HCT116 (cell line): ENCODE measurements at regions not wholly inside any gene's neighbourhood (a gene's known extent, or its start where the extent isn't known, plus 50 kb on each side); places are given as distances from the start of the nearest gene placed in this dataset.

Experiments
- ATAC-seq: fragments of 200-7000 bp; cut with Tn5 transposase; 2 replicates; pipeline ENCODE4 v1.9.1; 2020; ENCODE audit warnings: mild to moderate bottlenecking, moderate library complexity
- BruUV-seq: library from RNA; stranded (reverse); fragments of 400-500 nt; replicated peaks from 2 replicates; lab custom pipeline; 2021; lab: Mats Ljungman, UMichigan
- CTCF ChIA-PET: fragments of 300-600 bp; sonication (Branson Sonifier 250); formaldehyde crosslinking; loops from one replicate; lab custom pipeline; 2021; ENCODE audit warnings: antibody characterized with exemption; lab: Charles Lee
- POLR2A ChIA-PET: fragments of 300-600, 350-600 bp; sonication (Branson Sonifier 250); formaldehyde crosslinking; loops from one replicate; lab custom pipeline; 2021; ENCODE audit warnings: antibody characterized with exemption; lab: Charles Lee
- RAD21 ChIA-PET, 2 experiments: fragments of 300-600 bp; sonication (Branson Sonifier 250); formaldehyde crosslinking; loops; one replicate each; lab custom pipeline; 2023; ENCODE audit warnings: low total read pairs in 2 of 2; ENCODE audit not compliant: uncharacterized antibody in 2 of 2, unreplicated experiment in 2 of 2, low non-redundant PET in 1 of 2; lab: Charles Lee
- DNase-seq: peaks from one replicate; pipeline ENCODE4 v3.0.0-alpha.2; 2010; ENCODE audit warnings: low read depth, low spot score
- H2AFZ ChIP-seq: fragments of 200-600 bp; shearing (Covaris generic), sonication (generic); 2 replicates; pipeline ENCODE4 v1.6.1; 2017; ENCODE audit warnings: low read depth, mixed run types, mixed read lengths, antibody characterized with exemption, low read length; ENCODE audit not compliant: poor library complexity, severe bottlenecking
- H3K27ac ChIP-seq: 2 replicates; pipeline ENCODE4 v1.5.1; 2012; ENCODE audit warnings: low read depth, low read length
- H3K27me3 ChIP-seq: fragments of 200-600 bp; sonication (generic); 2 replicates; pipeline ENCODE4 v1.6.1; 2016; ENCODE audit warnings: mixed run types, low read length, mixed read lengths; ENCODE audit not compliant: insufficient read depth
- H3K36me3 ChIP-seq, 2 experiments: fragments of 200-500 bp in 1 of 2; fragments of 200-600 bp in 1 of 2; sonication (Bioruptor generic) in 1 of 2; sonication (generic) in 1 of 2; 2 replicates each; pipeline versions ENCODE4 v1.5.1 to v1.6.1; 2014 to 2016; ENCODE audit warnings: low read length in 2 of 2, inconsistent platforms in 1 of 2, mixed read lengths in 1 of 2, mixed run types in 1 of 2; ENCODE audit not compliant: insufficient read depth in 2 of 2, control insufficient read depth in 1 of 2
- H3K4me1 ChIP-seq, 2 experiments: fragments of 200-600 bp in 1 of 2; sonication (generic) in 1 of 2; 2 replicates each; pipeline versions ENCODE4 v1.5.1 to v1.6.1; 2012 to 2017; ENCODE audit warnings: low read length in 2 of 2, inconsistent platforms in 1 of 2, mild to moderate bottlenecking in 1 of 2, mixed read lengths in 1 of 2, mixed run types in 1 of 2, moderate library complexity in 1 of 2; ENCODE audit not compliant: insufficient read depth in 2 of 2, control insufficient read depth in 1 of 2
- H3K4me2 ChIP-seq: fragments of 200-600 bp; sonication (generic); 2 replicates; pipeline ENCODE4 v1.6.1; 2017; ENCODE audit warnings: mixed run types, low read length, mixed read lengths
- H3K4me3 ChIP-seq, 2 experiments: fragments of 200-600 bp in 1 of 2; sonication (generic) in 1 of 2; replicated peaks in 1 of 2; 2 replicates each; pipeline ENCODE4 v1.5.1; 2011 to 2016; ENCODE audit warnings: low read length in 2 of 2, control low read depth in 1 of 2, low read depth in 1 of 2, mild to moderate bottlenecking in 1 of 2, mixed read lengths in 1 of 2, mixed run types in 1 of 2
- H3K79me2 ChIP-seq: fragments of 200-600 bp; sonication (generic); 2 replicates; pipeline ENCODE4 v1.6.1; 2017; ENCODE audit warnings: mild to moderate bottlenecking, mixed run types, low read length, moderate library complexity, mixed read lengths; ENCODE audit not compliant: insufficient read depth
- H3K9ac ChIP-seq: fragments of 200-600 bp; sonication (generic); 2 replicates; pipeline ENCODE4 v1.6.1; 2016; ENCODE audit warnings: low read length, mixed read lengths
- H3K9me2 ChIP-seq: fragments of 200-600 bp; sonication (generic), shearing (Covaris generic); 2 replicates; pipeline ENCODE4 v1.6.1; 2017; ENCODE audit warnings: mixed run types, mild to moderate bottlenecking, moderate library complexity; ENCODE audit not compliant: insufficient read depth
- H3K9me3 ChIP-seq, 2 experiments: fragments of 200-500 bp in 1 of 2; fragments of 200-600 bp in 1 of 2; sonication (Bioruptor generic) in 1 of 2; sonication (generic) in 1 of 2; 2 replicates each; pipeline ENCODE4 v1.6.1; 2014 to 2017; ENCODE audit warnings: low read length in 2 of 2, mixed read lengths in 2 of 2, inconsistent platforms in 1 of 2, low read depth in 1 of 2, mild to moderate bottlenecking in 1 of 2, mixed run types in 1 of 2, moderate library complexity in 1 of 2; ENCODE audit not compliant: control insufficient read depth in 1 of 2, insufficient read depth in 1 of 2
- H4K20me1 ChIP-seq: fragments of 200-600 bp; sonication (generic), shearing (Covaris generic); 2 replicates; pipeline ENCODE4 v1.6.1; 2017; ENCODE audit warnings: mixed run types, mild to moderate bottlenecking, moderate library complexity; ENCODE audit not compliant: insufficient read depth
- ATF3 ChIP-seq: IDR thresholded peaks from 2 replicates; pipeline ENCODE4 v1.6.1; 2012
- CBX3 ChIP-seq: IDR thresholded peaks from 2 replicates; pipeline ENCODE4 v1.6.1; 2012; ENCODE audit warnings: low read depth
- CTCF ChIP-seq, 3 experiments: fragments of 200-600 bp in 1 of 3; sonication (generic) in 1 of 3; IDR thresholded peaks in 2 of 3; conservative IDR thresholded peaks in 1 of 3; 2 replicates each; pipeline ENCODE4 v1.5.1; 2012 to 2017; ENCODE audit warnings: low read depth in 2 of 3, low read length in 2 of 3, antibody characterized with exemption in 1 of 3, borderline replicate concordance in 1 of 3, control low read depth in 1 of 3, mild to moderate bottlenecking in 1 of 3, mixed read lengths in 1 of 3, mixed run types in 1 of 3, moderate library complexity in 1 of 3; ENCODE audit not compliant: insufficient read depth in 1 of 3
- ELF1 ChIP-seq: IDR thresholded peaks from 2 replicates; pipeline ENCODE4 v1.6.1; 2012; ENCODE audit warnings: low read depth, borderline replicate concordance
- EZH2phosphoT487 ChIP-seq: fragments of 200-600 bp; IDR thresholded peaks from 2 replicates; pipeline ENCODE4 v1.6.1; 2018; ENCODE audit warnings: antibody characterized with exemption, borderline replicate concordance
- FOSL1 ChIP-seq: IDR thresholded peaks from 2 replicates; pipeline ENCODE4 v1.6.1; 2012; ENCODE audit warnings: low read depth
- JUND ChIP-seq: IDR thresholded peaks from 2 replicates; pipeline ENCODE4 v1.6.1; 2012
- REST ChIP-seq: IDR thresholded peaks from 2 replicates; pipeline ENCODE4 v1.6.1; 2012; ENCODE audit warnings: low read depth
- SIN3A ChIP-seq: IDR thresholded peaks from 2 replicates; pipeline ENCODE4 v1.6.1; 2012; ENCODE audit warnings: low read depth
- SRF ChIP-seq: IDR thresholded peaks from 2 replicates; pipeline ENCODE4 v1.6.1; 2012; ENCODE audit warnings: low read depth
- TCF7L2 ChIP-seq: IDR thresholded peaks from 2 replicates; pipeline ENCODE4 v1.7.0; 2011; ENCODE audit warnings: borderline replicate concordance, inconsistent platforms; ENCODE audit not compliant: insufficient read depth, insufficient read length; ENCODE audit errors: extremely low read depth
- YY1 ChIP-seq: IDR thresholded peaks from 2 replicates; pipeline ENCODE4 v1.6.1; 2011; ENCODE audit warnings: low read length, low read depth, moderate library complexity, mild to moderate bottlenecking; ENCODE audit not compliant: insufficient replicate concordance; ENCODE audit errors: extremely low read depth
- ZFX ChIP-seq: fragments of 450-650 bp; IDR thresholded peaks from 2 replicates; pipeline ENCODE4 v1.6.1; 2017
- intact Hi-C: fragments of 100-400 bp; cut with micrococcal nuclease; formaldehyde crosslinking; loops from 2 replicates; pipeline ENCODE4 v1.10.0; 2022

GRCh38 chr14:106276326-106277267 is 750.2 kb downstream of the TMEM121 start (continued):
- TF ChIP-seq EZH2phosphoT487 (no peak), FOSL1 (no peak), CBX3 (no peak), ATF3 (no peak), YY1 (no peak), TCF7L2 (no peak)

GRCh38 chr14:106277503-106277902 is 751.1 kb downstream of the TMEM121 start:
- no peak for ATAC-seq
- Histone ChIP-seq H3K4me3 (no peak overlapping the region), H3K9me2 (no peaks in the 10 kb centered on the region), H3K9ac (no peak overlapping the region), H4K20me1 (no peaks in the 10 kb centered on the region), H3K36me3 (no peaks in the 10 kb centered on the region), H3K4me1 (no peaks in the 10 kb centered on the region), H3K27ac (no peak overlapping the region), H3K27me3 (no peaks in the 10 kb centered on the region), H3K79me2 (no peaks in the 10 kb centered on the region), H3K4me2 (no peak overlapping the region), H3K9me3 (peaks cover 0 to 2% of the 10 kb centered on the region in 2 experiments; a peak in 2 of 4 replicates), H2AFZ (no peak overlapping the region)
- ChIA-PET RAD21 (no interaction called here), CTCF (no interaction called here), POLR2A (no interaction called here)
- intact Hi-C loops: no loop called here
- no peak for DNase-seq
- no peak for TF ChIP-seq ELF1
- TF ChIP-seq SRF: no peak
- TF ChIP-seq CTCF (IDR thresholded peaks at IDR 0.05 in 2 of 3, conservative IDR thresholded peaks at IDR 0.05 in 1 of 3; ENCODE audit: borderline replicate concordance in 1 of 3, insufficient read depth in 1 of 3, low read depth in 2 of 3, low read length in 2 of 3): peak in 2 of 3 experiments; percentile 31 to 41; a peak in 3 of 6 replicates
- no peak for TF ChIP-seq TCF7L2
- no peak for TF ChIP-seq JUND
- no peak for TF ChIP-seq REST
- no peak for TF ChIP-seq SIN3A
- TF ChIP-seq ZFX: no peak
- no TSS peak for BruUV-seq
